ENCODE measurements at regions not wholly inside any gene's neighbourhood (a gene's known extent, or its start where the extent isn't known, plus 50 kb on each side); places are given as distances from the start of the nearest gene placed in this dataset.

DNA sequence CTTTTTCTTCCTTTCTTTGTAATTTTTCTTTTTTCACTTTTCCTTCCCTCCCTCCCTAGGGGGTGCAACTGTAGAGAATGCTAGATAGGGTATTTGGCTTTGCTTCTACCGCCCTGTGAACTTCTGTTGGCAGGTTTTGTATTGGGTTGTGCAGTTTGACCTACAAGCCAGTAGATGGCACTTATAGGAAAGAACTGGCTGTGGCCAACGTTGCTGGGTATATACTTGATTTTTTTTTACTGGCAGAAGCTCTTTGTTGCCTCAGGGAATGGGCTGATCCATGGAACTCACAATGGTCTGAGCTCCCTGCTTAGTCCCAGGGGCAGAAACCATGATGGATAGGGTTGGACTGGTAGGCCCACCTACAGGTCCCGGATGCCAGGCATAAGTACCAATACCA, 1019.5 kb upstream of the LRRTM1 start:
- Histone ChIP-seq H3K4me3 (no peak overlapping the region), H3K79me2 (ENCODE audit: control insufficient read depth, insufficient read depth, low read length) (no peaks in the 10 kb centered on the region), H3K27ac (ENCODE audit: extremely low read depth, low read depth, low read length) (no peak overlapping the region), H3K36me3 (ENCODE audit: control insufficient read depth, insufficient read depth, low read length) (no peaks in the 10 kb centered on the region), H3K4me2 (ENCODE audit: insufficient read depth, low read length) (no peak overlapping the region), H3K9me3 (replicated peaks; ENCODE audit: control insufficient read depth, insufficient read depth, low read depth, low read length) (no peaks in the 10 kb centered on the region), H3K9me1 (ENCODE audit: control insufficient read depth, insufficient read depth, low read length) (no peaks in the 10 kb centered on the region), H2AFZ (ENCODE audit: low read depth, low read length) (no peak overlapping the region), H3K27me3 (ENCODE audit: control insufficient read depth in 2 of 2, insufficient read depth in 2 of 2, low read length in 2 of 2) (no peaks in the 10 kb centered on the region), H3K9ac (ENCODE audit: insufficient read depth in 1 of 2, low read depth in 2 of 2, low read length in 2 of 2) (no peak overlapping the region), H3K4me1 (replicated peaks in 1 of 2; ENCODE audit: control insufficient read depth in 2 of 2, insufficient read depth in 2 of 2, low read length in 2 of 2) (no peaks in the 10 kb centered on the region), H4K20me1 (replicated peaks; ENCODE audit: control insufficient read depth, insufficient read depth, low read length) (no peaks in the 10 kb centered on the region)
- TF ChIP-seq DPF2 (IDR thresholded peaks at IDR 0.05) (no peak), SRSF3 (IDR thresholded peaks at IDR 0.05; ENCODE audit: insufficient read depth, low read length) (no peak), RAD21 (CRISPR knock-in tag; conservative IDR thresholded peaks at IDR 0.05 in 1 of 2, IDR thresholded peaks at IDR 0.05 in 1 of 2) (peak in 1 of 2 experiments; percentile 29; a peak in 2 of 4 replicates), ZNF431 (CRISPR knock-in tag; IDR thresholded peaks at IDR 0.05) (no peak), MEF2A (IDR thresholded peaks at IDR 0.05; ENCODE audit: control insufficient read depth, low read depth, low read length) (no peak)
- BruUV-seq (replicated peaks), result no TSS peak
- ATAC-seq, result no peak
- no peak for DNase-seq (ENCODE audit: extremely low read depth in 1 of 4, low spot score in 3 of 4)
- 0% methylated on average over 3 of the region's 3 CpGs for WGBS (ENCODE audit: insufficient coverage, low coverage, missing lambda C conversion rate)
- no peak for FAIRE-seq
- CTCF ChIA-PET (ENCODE audit: low intra/inter-chr PET ratio), result no interaction called here
- intact Hi-C loops (cut with micrococcal nuclease) (no loop called here), in situ Hi-C loops (cut with MboI) (no loop called here)
- POLR2A ChIA-PET, result no interaction called here

DNA sequence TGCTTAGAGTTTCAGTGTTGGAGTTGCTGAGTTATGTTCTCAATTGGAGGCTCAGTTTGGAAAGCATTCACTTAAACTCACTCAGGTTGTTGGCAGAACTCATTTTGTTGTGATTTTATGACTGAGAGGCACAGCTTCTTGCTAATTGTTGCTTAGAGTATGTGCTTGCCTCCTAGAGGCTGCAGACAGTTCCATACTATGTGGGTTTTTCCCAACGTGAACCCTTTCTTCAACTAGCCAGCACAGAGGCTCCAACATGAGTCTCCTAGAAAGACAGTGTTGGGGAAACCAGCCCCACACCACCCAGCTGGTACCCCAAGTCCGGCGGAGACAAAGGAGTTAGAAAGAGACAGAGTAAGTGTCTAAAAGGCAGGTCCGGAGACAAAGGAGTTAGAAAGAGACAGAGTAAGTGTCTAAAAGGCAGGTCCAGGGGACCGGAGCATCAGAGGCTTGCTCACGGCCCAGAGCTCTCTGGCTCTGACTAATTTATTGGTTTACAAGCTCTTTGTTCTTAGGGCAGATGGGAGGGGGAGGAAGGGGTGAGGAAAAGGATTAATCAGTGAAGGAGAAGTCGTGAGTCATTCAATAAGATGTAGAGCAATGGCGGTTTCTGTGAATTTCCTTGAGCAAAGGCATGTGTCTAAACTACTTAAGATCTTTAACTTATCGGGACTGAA, 999.7 kb upstream of the LRRTM1 start:
- no peak overlapping the region for H3K4me2 ChIP-seq (ENCODE audit: insufficient read depth, low read length)
- CTCF ChIA-PET (ENCODE audit: low intra/inter-chr PET ratio), result no interaction called here
- no peaks in the 10 kb centered on the region for H3K4me1 ChIP-seq (replicated peaks in 1 of 2; ENCODE audit: control insufficient read depth in 2 of 2, insufficient read depth in 2 of 2, low read length in 2 of 2)
- no peaks in the 10 kb centered on the region for H3K79me2 ChIP-seq (ENCODE audit: control insufficient read depth, insufficient read depth, low read length)
- WGBS (ENCODE audit: insufficient coverage, low coverage, missing lambda C conversion rate), result 2% methylated on average over 9 of the region's 9 CpGs
- in situ Hi-C loops (cut with MboI), result no loop called here
- intact Hi-C loops (cut with micrococcal nuclease), result no loop called here
- POLR2A ChIA-PET, result no interaction called here
- no peak overlapping the region for H3K4me3 ChIP-seq
- H3K9me3 ChIP-seq (replicated peaks; ENCODE audit: control insufficient read depth, insufficient read depth, low read depth, low read length), result no peaks in the 10 kb centered on the region
- no peaks in the 10 kb centered on the region for H3K9me1 ChIP-seq (ENCODE audit: control insufficient read depth, insufficient read depth, low read length)
- no peaks in the 10 kb centered on the region for H4K20me1 ChIP-seq (replicated peaks; ENCODE audit: control insufficient read depth, insufficient read depth, low read length)
- no peak for FAIRE-seq
- ATAC-seq, result no peak
- no peak overlapping the region for H3K27ac ChIP-seq (ENCODE audit: extremely low read depth, low read depth, low read length)
- H3K27me3 ChIP-seq (ENCODE audit: control insufficient read depth in 2 of 2, insufficient read depth in 2 of 2, low read length in 2 of 2), result no peaks in the 10 kb centered on the region
- no peaks in the 10 kb centered on the region for H3K36me3 ChIP-seq (ENCODE audit: control insufficient read depth, insufficient read depth, low read length)
- H3K9ac ChIP-seq (ENCODE audit: insufficient read depth in 1 of 2, low read depth in 2 of 2, low read length in 2 of 2), result no peak overlapping the region
- no TSS peak for BruUV-seq (replicated peaks)
- no peak overlapping the region for H2AFZ ChIP-seq (ENCODE audit: low read depth, low read length)
- no peak for DNase-seq (ENCODE audit: extremely low read depth in 1 of 4, low spot score in 3 of 4)
- TF ChIP-seq HNRNPH1 (optimal IDR thresholded peaks at IDR 0.05; ENCODE audit: low read depth, low read length), result no peak
- TF ChIP-seq, protein P1, sequence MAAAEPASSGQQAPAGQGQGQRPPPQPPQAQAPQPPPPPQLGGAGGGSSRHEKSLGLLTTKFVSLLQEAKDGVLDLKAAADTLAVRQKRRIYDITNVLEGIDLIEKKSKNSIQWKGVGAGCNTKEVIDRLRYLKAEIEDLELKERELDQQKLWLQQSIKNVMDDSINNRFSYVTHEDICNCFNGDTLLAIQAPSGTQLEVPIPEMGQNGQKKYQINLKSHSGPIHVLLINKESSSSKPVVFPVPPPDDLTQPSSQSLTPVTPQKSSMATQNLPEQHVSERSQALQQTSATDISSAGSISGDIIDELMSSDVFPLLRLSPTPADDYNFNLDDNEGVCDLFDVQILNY (CRISPR knock-in tag; IDR thresholded peaks at IDR 0.05), result no peak
- TF ChIP-seq ZSCAN32 (CRISPR knock-in tag; IDR thresholded peaks at IDR 0.05), result no peak
- TF ChIP-seq KHSRP (IDR thresholded peaks at IDR 0.05), result no peak
- TF ChIP-seq MCM3 (IDR thresholded peaks at IDR 0.05), result no peak
- TF ChIP-seq PHF20 (IDR thresholded peaks at IDR 0.05; ENCODE audit: partially characterized antibody), result no peak
- TF ChIP-seq, protein P2, sequence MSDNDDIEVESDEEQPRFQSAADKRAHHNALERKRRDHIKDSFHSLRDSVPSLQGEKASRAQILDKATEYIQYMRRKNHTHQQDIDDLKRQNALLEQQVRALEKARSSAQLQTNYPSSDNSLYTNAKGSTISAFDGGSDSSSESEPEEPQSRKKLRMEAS (CRISPR knock-in tag; IDR thresholded peaks at IDR 0.05), result no peak
- no peak for TF ChIP-seq KDM1A (IDR thresholded peaks at IDR 0.05)
- TF ChIP-seq XRCC3 (IDR thresholded peaks at IDR 0.05), result no peak
- TF ChIP-seq BRF1 (IDR thresholded peaks at IDR 0.05; ENCODE audit: borderline replicate concordance, extremely low read depth, insufficient read length), result no peak
- TF ChIP-seq HMGN3 (IDR thresholded peaks at IDR 0.05; ENCODE audit: borderline replicate concordance, extremely low read depth, insufficient read length, low read depth, low read length), result no peak
